Skeletal muscle tissue (tissue), 3 donors: ENCODE measurements at regions not wholly inside any gene's neighbourhood (a gene's known extent, or its start where the extent isn't known, plus 50 kb on each side); places are given as distances from the start of the nearest gene placed in this dataset.

Experiments
- H3K27ac ChIP-seq: one replicate; pipeline ENCODE4 v1.7.0; 2013; ENCODE audit warnings: mild to moderate bottlenecking, low read depth, low read length, inconsistent platforms
- H3K27me3 ChIP-seq, 3 donors: one replicate each; pipeline ENCODE4 v1.7.0; 2013; ENCODE audit warnings: low read length in 3 of 3; ENCODE audit not compliant: control insufficient read depth in 3 of 3, insufficient read depth in 3 of 3
- H3K36me3 ChIP-seq, 3 donors: one replicate each; pipeline ENCODE4 v1.7.0; 2013; ENCODE audit warnings: low read length in 3 of 3; ENCODE audit not compliant: control insufficient read depth in 3 of 3, insufficient read depth in 3 of 3
- H3K4me1 ChIP-seq, 3 donors: one replicate each; pipeline ENCODE4 v1.7.0; 2013; ENCODE audit warnings: low read length in 3 of 3, mild to moderate bottlenecking in 3 of 3; ENCODE audit not compliant: control insufficient read depth in 3 of 3, insufficient read depth in 3 of 3
- H3K4me3 ChIP-seq, 3 donors: one replicate each; pipeline ENCODE4 v1.7.0; 2013; ENCODE audit warnings: low read length in 3 of 3
- H3K9ac ChIP-seq, 3 donors: one replicate each; pipeline ENCODE4 v1.7.0; 2013; ENCODE audit warnings: low read length in 3 of 3, mild to moderate bottlenecking in 3 of 3, moderate library complexity in 2 of 3, low read depth in 1 of 3
- H3K9me3 ChIP-seq, 3 donors: one replicate each; pipeline ENCODE4 v1.7.0; 2013; ENCODE audit warnings: low read length in 3 of 3; ENCODE audit not compliant: control insufficient read depth in 3 of 3
- donor health status: Osteomylitis.

GRCh38 chr10:4058514-4059029 lies 273.6 kb upstream of the KLF6 start:
- Histone ChIP-seq H3K27ac (no peak overlapping the region), H3K9ac (no peak overlapping the region)

GRCh38 chr10:4057725-4058513 lies 272.9 kb upstream of the KLF6 start:
- H3K27me3 ChIP-seq: no peaks in the 10 kb centered on the region
- no peaks in the 10 kb centered on the region for H3K36me3 ChIP-seq
- H3K4me1 ChIP-seq: peaks cover 0 to 10% (median 5%) of the 10 kb centered on the region in 3 donors
- H3K9me3 ChIP-seq: no peaks in the 10 kb centered on the region
- H3K27ac ChIP-seq: no peak overlapping the region
- H3K9ac ChIP-seq: no peak overlapping the region
- no peak overlapping the region for H3K4me3 ChIP-seq

More at GRCh38 chr10:4058514-4059029, 273.6 kb upstream of the KLF6 start:
- Histone ChIP-seq H3K4me1 (peaks cover 0 to 10% (median 5%) of the 10 kb centered on the region in 3 donors), H3K4me3 (no peak overlapping the region), H3K27me3 (no peaks in the 10 kb centered on the region), H3K9me3 (no peaks in the 10 kb centered on the region), H3K36me3 (no peaks in the 10 kb centered on the region)

- Histone ChIP-seq H3K4me3 (no peak overlapping the region), H3K27me3 (no peaks in the 10 kb centered on the region), H3K27ac (no peak overlapping the region), H3K4me1 (peaks cover 0 to 10% (median 5%) of the 10 kb centered on the region in 3 donors), H3K36me3 (no peaks in the 10 kb centered on the region), H3K9ac (no peak overlapping the region), H3K9me3 (no peaks in the 10 kb centered on the region)
Measured at GRCh38 chr10:4057021-4057420, 272.0 kb upstream of the KLF6 start.

- H3K4me3 ChIP-seq: no peak overlapping the region
- H3K27ac ChIP-seq: no peak overlapping the region
- H3K9me3 ChIP-seq: no peaks in the 10 kb centered on the region
- H3K4me1 ChIP-seq: peaks cover 0 to 2% (median 0%) of the 10 kb centered on the region in 3 donors
- H3K36me3 ChIP-seq: no peaks in the 10 kb centered on the region
- no peaks in the 10 kb centered on the region for H3K27me3 ChIP-seq
- H3K9ac ChIP-seq: no peak overlapping the region
Measured at GRCh38 chr10:4054656-4055435, 269.8 kb upstream of the KLF6 start.

- Histone ChIP-seq H3K36me3 (no peaks in the 10 kb centered on the region), H3K27me3 (no peaks in the 10 kb centered on the region), H3K27ac (no peak overlapping the region), H3K9ac (no peak overlapping the region), H3K9me3 (no peaks in the 10 kb centered on the region), H3K4me1 (peaks cover 0 to 2% (median 0%) of the 10 kb centered on the region in 3 donors), H3K4me3 (no peak overlapping the region)
Measured at GRCh38 chr10:4053940-4054339, 268.9 kb upstream of the KLF6 start.

GRCh38 chr10:4051641-4052151 lies 266.7 kb upstream of the KLF6 start:
- no peaks in the 10 kb centered on the region for H3K27me3 ChIP-seq
- H3K9ac ChIP-seq: peak overlapping the region in 1 of 3 donors; percentile 5
- peak overlapping the region in 2 of 3 donors; percentile 28 to 56 for H3K4me3 ChIP-seq
- peak overlapping the region; percentile 41 for H3K27ac ChIP-seq
- H3K36me3 ChIP-seq: no peaks in the 10 kb centered on the region
- H3K4me1 ChIP-seq: peaks cover 0 to 2% (median 0%) of the 10 kb centered on the region in 3 donors
- no peaks in the 10 kb centered on the region for H3K9me3 ChIP-seq

- Histone ChIP-seq H3K9me3 (no peaks in the 10 kb centered on the region), H3K4me1 (peaks cover 0 to 2% (median 0%) of the 10 kb centered on the region in 3 donors), H3K27me3 (no peaks in the 10 kb centered on the region), H3K36me3 (no peaks in the 10 kb centered on the region), H3K27ac (peak overlapping the region; percentile 41), H3K4me3 (peak overlapping the region; percentile 14 to 56 (median 28)), H3K9ac (peak overlapping the region in 2 of 3 donors; percentile 5 to 33)
Measured at GRCh38 chr10:4051011-4051640, 266.1 kb upstream of the KLF6 start.

GRCh38 chr10:4050061-4050460 lies 265.1 kb upstream of the KLF6 start:
- Histone ChIP-seq H3K4me1 (peaks cover 0 to 2% (median 0%) of the 10 kb centered on the region in 3 donors), H3K9me3 (no peaks in the 10 kb centered on the region), H3K36me3 (no peaks in the 10 kb centered on the region), H3K27me3 (no peaks in the 10 kb centered on the region), H3K9ac (no peak overlapping the region), H3K4me3 (no peak overlapping the region), H3K27ac (no peak overlapping the region)

GRCh38 chr10:4049348-4049747 lies 264.3 kb upstream of the KLF6 start:
- H3K27ac ChIP-seq: no peak overlapping the region
- no peaks in the 10 kb centered on the region for H3K36me3 ChIP-seq
- H3K9ac ChIP-seq: no peak overlapping the region
- H3K27me3 ChIP-seq: no peaks in the 10 kb centered on the region
- H3K4me3 ChIP-seq: no peak overlapping the region
- H3K4me1 ChIP-seq: peaks cover 0 to 2% (median 0%) of the 10 kb centered on the region in 3 donors
- no peaks in the 10 kb centered on the region for H3K9me3 ChIP-seq
